Fibroblast of skin of left quadriceps (primary cell): ENCODE measurements at regions not wholly inside any gene's neighbourhood (a gene's known extent, or its start where the extent isn't known, plus 50 kb on each side); places are given as distances from the start of the nearest gene placed in this dataset.

Source experiments
- DNase-seq, 2 experiments: peaks; one replicate each; pipeline ENCODE4 v3.0.0-alpha.2; 2013; ENCODE audit warnings: low read depth in 2 of 2

DNA sequence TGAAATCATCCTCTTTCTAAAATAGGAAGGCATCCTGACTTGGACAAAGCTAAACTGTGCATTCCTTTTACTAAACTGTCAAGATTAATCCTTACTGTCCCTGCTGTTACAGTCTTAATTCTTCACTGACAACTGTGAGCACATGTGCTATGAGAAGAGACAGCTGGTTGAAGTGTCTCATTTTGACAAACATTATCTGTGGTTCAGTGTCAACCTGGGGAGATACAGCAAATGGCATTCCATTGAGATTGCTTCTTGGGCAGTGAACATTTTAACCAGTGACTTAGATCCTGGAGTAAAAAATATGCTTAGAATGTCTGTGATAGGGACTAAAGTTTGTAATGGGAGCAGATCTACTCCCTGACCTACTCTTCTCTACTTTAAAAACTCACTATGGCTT is 552.6 kb upstream of the ATP2B1 start:
- no peak for DNase-seq

- no peak for DNase-seq
These were observed 551.5 kb upstream of the ATP2B1 start for GRCh38 chr12:90260136-90260535.

DNA sequence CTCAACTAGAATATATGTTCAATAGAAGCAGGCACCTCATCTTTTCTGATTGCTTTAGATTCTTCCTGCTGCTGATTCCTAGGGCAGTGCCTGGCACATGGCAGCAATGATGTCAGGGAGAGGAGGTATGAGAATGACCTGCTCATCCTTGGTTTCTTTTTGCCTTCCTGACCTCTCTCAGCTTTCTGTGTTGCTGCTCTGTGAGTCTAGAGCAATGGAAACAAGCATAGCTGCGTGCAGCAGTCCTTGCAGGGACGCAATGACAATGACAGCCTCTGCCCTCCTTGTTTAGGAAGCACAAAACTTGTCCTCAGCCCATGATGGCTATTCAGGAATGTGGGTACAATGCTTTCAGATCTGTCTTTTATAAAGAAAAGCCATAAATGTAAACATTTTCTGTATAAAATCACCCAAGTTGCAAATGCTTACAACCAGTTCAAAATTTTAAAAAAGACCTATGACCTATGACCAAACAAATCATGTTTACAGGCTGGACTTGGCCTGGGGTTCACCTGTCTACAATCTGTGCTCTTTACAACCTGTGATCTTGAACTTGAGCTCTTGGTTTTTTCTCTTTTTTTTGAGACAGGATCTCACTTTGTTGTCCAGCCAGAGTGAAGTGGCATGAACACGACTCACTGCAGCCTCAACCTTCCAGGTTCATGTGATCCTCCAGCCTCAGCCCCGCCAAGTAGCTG is 549.4 kb upstream of the ATP2B1 start:
- no peak for DNase-seq

GRCh38 chr12:90254796-90255195 is 546.2 kb upstream of the ATP2B1 start:
- DNase-seq = no peak

GRCh38 chr12:90253674-90254181 is 545.1 kb upstream of the ATP2B1 start:
- DNase-seq = peak; percentile 45 to 50

GRCh38 chr12:90253136-90253535 is 544.5 kb upstream of the ATP2B1 start:
- no peak for DNase-seq

DNA sequence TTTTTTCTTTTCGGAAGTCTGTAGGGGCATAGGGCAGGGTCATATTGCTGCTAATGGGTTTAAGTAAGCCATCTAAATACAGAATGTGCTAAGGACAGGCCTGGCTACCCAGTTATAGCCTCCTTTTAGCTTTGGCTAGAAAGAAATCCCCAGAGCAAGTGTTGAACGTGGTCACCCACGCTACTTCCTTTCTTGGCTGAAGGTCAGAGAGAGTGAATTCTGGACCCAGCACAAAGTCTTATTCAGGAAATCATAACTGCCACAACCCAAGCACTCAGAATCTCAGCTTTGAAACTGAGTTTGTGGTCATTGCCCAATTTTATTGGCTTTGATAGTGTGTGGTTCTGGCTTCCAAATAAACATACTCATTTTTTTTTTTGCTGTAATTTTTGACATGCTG is 542.1 kb upstream of the ATP2B1 start:
- no peak for DNase-seq

DNA sequence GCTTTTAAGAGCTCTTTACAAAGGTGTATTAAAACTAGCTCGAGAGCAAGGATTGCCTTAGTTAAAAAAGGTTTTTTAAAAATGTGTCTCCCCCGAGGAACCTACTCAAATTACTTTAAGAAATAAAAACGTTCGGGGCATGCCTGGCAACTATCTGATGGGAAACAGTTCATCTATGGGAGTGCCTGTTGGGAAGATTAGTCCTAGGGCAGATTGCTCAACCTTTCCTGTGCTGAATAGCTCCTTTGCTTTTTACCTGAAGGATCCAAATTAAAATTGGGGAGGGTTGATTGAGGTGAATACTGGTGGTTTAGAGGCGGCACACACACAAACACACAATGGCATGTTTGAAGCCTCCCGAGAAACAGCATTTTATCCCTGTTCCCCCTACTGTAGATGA is 541.4 kb upstream of the ATP2B1 start:
- no peak for DNase-seq

- DNase-seq = no peak
These were observed 538.0 kb upstream of the ATP2B1 start for GRCh38 chr12:90246688-90247087.

DNA sequence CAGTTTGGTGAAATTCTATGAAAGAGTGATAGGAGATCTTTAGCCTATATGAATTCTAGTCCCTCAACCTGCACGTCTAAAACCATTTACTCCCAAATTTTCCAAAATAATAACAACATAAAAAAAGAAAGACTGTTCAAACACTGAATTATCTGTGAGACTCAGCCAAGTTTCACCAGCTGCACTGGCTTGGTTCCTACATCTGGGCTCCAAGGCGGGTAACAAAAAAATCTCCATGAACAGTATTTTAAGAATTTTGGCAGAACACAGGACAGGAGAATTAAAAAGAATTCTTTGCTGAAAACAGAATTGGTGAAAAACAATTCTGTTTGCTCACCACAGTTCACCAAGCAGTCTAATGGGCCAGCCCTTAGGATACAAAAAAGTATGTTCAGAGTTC is 536.8 kb upstream of the ATP2B1 start:
- DNase-seq = no peak

DNA sequence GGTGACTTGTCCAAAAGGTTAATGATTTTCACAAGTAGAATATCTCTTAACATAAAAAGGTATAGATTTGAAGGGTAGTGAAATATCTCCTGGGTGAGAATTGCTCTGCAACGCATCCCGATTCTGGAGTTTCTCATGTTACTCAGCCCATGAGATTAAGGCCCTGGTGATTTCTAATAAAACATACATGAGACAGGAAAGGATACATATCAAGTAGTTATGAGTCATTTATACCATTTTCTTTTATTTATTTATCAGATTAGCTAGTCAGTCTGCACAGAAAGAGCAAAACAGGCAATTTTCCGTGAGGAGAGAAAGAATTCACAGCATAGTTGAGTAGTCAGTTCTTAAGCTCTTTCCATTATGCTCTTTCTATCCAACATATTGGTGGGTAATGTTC is 535.6 kb upstream of the ATP2B1 start:
- no peak for DNase-seq

- DNase-seq = no peak
These were observed 534.6 kb upstream of the ATP2B1 start for GRCh38 chr12:90243211-90243610.

- DNase-seq = no peak
These were observed 531.2 kb upstream of the ATP2B1 start for GRCh38 chr12:90239732-90240260.

GRCh38 chr12:90238663-90239271 is 530.1 kb upstream of the ATP2B1 start:
- DNase-seq = no peak

- no peak for DNase-seq
These were observed 529.2 kb upstream of the ATP2B1 start for GRCh38 chr12:90237841-90238240.

GRCh38 chr12:90235642-90236041 is 527.0 kb upstream of the ATP2B1 start:
- no peak for DNase-seq

GRCh38 chr12:90234472-90234871 is 525.8 kb upstream of the ATP2B1 start:
- no peak for DNase-seq

GRCh38 chr12:90233168-90234100 is 524.8 kb upstream of the ATP2B1 start:
- no peak for DNase-seq

GRCh38 chr12:90229407-90230170 is 521.0 kb upstream of the ATP2B1 start:
- DNase-seq = no peak

DNA sequence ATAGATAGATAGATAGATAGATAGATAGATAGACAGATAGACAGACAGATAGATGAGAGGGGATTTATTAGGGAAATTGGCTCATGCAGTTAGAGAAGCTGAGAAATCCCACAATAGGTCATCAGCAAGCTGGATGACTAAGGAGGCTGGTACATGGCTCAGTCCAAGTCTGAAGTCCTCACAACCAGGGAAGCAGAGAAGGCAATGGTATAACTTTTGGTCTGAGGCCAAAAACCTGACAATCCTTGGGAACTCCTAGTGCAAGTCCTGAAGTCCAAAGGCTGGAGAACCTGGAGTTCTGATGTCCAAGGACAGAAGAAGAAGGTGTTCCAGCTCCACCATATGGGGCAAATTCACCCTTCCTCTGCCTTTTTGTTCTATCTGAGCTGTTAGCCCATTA is 517.6 kb upstream of the ATP2B1 start:
- no peak for DNase-seq

GRCh38 chr12:90216815-90217214 is 508.2 kb upstream of the ATP2B1 start:
- DNase-seq = no peak
